GM18873 (cell line): ENCODE measurements at regions not wholly inside any gene's neighbourhood (a gene's known extent, or its start where the extent isn't known, plus 50 kb on each side); places are given as distances from the start of the nearest gene placed in this dataset.

ENCODE experiments used
- ATAC-seq: cut with Tn5 transposase; IDR thresholded peaks from one replicate; pipeline ENCODE4 v1.9.1; 2021; ENCODE audit warnings: mild to moderate bottlenecking, moderate library complexity, moderate number of reproducible peaks; ENCODE audit not compliant: unreplicated experiment, low FRiP score

DNA sequence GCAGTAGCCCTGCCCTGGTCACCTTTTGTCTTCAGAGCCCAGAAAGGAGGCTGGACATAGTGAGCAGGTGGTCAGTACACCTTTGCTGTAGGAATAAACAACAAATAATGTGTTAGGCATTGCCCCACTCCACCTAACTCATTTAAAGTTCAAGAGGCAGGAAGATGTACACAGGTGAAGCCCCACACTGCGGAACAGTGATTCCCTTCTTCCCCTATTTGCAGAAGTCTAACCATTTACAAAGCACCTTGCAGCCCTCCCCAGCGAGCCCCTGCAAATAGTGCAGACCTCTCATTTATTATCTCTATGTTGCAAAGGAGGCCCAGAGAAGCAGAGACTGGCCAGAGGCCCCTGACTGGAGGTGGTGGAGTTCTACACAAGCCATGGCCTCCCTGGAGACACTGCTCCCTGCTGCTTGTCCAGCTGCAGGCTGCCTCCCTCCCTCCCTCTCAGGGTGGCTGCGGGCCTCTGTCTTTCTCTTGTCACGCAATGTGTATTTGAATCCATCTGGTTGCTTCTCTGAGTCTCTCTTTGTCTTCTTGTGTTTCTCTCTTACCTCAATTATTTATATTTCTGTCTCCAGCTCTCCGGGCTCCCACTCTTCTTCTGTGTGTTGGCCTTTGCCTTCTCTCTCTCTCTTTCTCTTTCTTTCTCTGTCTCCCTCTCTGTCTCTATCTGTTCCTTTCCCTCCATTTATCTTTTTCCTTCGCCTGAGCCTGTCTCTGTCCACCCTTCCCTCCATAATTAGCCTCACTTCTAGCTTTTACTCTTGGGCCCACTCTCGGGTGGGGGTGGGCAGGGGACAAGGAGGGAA is 59.1 kb upstream of the PRDM11 start:
- no peak for ATAC-seq

DNA sequence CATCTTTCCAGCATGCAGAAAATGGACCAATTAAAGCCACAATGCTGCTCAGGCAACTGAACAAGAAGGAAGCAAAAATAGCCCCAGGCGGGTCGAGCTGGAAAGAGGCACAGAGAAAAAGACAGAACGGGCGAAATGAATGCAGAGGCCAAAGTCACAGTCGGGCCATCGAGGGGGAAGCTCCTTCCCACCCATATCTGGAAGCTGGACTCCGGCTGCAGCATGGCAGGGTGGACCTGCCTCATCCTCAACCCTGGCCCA is 58.6 kb upstream of the PRDM11 start:
- ATAC-seq, result no peak

DNA sequence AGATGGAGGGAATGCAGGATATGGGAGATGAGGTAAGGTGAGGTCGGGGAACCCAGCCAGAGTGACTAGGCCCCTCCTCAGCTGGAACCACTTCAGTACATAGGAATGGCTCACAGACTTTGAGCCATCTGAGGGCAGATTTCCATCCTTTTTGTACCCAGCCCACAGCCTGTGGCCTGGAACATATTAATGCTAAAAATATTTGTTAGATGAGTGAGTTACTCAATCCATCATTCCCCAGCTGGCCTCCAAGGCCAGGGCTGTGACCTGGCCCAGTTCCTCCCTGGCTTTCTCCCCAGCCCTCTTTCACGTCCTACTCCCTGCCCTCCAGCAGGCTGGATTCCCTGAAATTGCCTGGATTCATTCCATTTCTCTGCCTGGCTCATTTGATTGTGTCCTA is 57.2 kb upstream of the PRDM11 start:
- ATAC-seq, result no peak

DNA sequence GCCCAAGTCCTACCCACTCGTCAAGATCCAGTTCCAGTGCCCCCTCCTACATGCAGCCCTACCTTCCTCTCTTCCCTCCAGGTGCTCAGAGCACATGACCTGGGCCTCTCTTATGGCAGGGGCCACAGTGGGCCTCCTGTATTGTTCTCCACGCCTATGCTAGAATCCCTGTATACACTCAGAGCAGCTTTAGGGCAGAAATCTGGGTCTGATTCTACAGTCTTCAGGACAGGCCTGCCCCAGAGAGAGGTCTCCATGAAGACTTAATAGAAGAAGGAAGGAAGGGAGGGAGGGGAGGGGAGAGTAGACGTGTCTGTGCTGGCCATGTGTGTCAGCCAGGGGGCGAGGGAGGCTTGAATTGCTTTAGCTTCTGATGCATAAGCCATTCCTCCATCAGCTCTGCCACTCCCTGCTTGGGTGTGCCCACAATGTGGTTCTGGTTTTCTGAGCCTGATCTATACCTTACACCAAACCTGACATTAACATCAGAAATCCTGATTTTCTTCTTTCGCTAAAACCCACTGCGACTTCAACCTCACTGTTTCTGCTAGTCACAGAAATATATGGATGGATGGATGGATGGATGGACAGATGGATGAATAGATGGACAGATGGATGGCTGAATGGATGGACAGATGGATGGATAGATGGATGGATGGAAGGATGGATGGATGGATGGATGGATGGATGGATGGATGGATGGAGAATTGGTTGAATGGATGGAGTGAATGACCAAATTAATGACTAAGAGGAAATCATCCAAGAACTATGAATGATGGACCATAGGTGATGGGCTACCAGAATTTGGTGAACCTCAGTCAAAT is 56.6 kb upstream of the PRDM11 start:
- no peak for ATAC-seq

DNA sequence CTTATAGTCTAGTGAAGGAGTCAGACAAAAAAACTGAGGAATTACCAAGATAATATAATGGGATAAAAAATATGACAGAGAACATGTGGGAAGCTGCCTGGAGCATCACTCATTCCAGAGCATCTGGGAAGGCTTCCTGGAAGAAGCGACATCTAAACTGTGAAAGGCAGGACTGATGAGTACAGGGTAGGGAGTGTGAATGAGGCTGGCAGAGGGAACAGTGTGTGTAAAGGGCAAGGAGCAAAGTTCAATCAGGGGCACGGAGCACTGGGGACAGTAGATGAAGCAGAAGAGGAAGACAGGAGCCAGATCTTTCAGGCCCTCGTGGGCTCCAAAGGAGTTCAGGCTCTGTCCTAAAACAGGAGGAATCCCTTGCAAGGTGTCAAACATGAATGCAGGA is 55.8 kb upstream of the PRDM11 start:
- no peak for ATAC-seq

DNA sequence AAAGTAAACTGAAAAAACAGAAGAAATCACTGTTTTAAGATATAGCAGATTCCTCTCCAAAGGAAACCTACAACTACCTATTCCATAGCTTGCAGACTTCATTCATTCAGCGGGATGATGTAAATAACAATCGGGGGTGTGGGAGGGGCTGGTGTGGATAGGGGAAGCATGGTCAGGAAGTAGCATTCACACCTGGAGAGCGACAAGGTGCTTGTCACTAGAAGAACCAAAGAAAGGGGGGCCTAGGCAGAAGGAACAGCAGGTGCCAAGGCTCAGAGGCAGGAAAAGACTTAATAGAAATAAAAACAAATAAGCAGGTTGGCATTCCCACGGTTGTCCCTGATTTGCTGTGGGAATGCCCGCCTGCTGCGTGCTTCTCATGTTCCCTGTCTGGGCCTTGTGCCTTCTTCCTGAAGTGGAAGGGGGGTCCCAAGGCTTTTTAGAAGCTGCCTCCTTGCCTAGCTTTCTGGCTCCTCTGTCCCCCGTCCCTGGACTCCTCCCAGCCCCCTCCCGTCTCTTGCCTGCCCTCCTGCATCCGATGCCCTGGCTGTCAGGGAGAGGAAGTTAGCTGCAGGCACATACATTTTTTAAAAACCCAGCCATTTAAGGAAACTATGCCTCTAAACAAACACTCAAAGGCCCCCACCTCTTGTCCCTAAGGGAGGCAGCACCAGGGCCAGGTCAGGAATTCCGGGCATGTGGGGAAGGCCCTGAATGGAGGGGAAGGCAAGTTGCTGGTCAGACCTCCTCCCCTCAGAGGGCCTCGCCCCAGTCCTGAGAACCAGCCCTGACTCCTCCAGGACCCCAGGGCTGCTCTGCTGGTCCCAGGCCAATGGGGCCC is 54.7 kb upstream of the PRDM11 start:
- no peak for ATAC-seq

DNA sequence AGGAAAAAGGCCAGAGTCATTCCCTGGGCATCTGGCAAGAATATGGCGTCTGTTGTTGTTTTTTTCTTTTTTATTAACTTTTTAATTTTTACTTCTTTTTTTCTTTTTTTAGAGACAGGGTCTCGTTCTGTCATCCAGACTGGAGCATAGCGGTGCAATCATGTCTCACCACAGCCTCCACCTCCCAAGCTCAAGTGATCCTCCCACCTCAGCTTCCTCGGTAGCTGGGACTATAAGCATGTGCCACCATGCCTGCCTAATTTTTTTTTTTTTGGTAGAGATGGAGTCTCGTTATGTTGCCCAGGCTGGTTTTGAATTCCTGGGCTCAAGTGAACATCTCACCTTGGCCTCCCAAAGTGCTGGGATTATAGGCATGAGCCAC is 54.0 kb upstream of the PRDM11 start:
- no peak for ATAC-seq

DNA sequence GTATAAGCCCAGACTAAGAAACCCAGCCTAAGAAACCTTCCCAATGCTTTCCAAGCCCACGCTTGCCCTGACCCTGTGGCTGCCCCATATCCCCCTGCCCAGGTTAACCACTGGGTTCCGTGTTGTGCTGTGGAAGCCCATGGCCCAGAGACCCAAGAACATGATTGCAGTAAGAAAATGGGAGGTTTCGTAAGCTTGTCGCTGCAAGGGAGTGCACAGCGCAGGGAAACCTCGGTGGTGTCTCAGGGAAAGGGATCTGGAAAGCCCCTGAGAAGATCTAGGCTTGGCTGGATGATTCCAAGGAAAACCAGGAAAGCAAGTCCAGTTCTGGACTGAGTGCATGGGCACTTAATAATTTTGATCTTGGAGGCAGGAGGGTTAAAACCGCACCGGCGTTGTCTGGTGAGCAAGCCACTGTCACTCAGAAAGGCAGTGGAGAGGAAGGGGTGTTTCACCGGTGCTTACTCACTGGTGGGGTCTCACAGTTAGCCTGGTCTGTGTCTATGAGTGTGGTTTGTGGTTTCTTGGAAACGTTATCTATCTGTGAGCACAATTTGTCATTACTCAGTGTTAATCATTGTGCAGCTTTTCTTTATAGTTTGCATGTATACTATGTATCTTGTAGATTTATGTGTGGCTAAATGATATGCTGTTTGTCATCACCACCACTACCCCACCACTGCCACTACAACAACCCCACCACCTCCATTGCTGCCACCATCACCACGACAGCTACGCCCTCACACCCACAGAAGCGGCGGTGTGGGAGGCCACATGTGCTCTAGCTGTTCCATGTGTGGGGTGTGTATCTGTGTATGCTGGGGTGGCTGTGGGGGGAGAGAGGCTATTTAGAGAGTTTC is 53.3 kb upstream of the PRDM11 start:
- ATAC-seq, result no peak

DNA sequence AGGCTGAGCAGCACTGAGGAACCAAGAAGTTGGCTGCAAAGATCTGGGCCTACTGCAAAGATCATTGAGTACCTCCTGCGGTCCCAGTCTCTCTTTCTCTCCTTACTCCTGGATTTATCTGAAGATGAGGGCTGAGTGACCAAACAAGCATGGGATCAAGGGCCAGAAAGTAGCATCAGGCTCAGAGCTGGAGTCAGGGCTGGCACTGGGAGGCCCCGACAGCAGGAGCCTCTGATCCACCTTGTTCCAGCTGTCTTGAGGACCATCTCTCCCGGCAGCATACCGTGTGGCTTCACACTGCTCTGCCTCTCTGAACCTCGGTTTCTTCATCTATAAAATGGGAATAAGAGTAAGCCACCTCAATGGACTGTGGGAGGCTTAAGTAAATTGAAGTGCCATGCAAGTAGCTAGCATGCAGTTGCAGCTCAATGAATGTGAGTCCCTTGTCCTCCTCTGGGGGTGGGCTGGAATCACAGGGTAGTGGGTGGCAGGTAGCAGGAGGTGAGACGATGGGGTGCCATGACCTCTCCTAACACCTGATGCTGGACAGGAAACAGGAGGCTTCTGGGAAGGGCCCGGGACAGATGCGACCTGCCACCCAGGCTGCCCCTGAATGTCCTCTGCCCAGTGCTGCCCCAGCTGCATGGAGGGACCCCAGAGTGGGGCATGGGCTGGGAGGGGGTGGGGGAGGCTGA is 52.5 kb upstream of the PRDM11 start:
- ATAC-seq, result no peak

DNA sequence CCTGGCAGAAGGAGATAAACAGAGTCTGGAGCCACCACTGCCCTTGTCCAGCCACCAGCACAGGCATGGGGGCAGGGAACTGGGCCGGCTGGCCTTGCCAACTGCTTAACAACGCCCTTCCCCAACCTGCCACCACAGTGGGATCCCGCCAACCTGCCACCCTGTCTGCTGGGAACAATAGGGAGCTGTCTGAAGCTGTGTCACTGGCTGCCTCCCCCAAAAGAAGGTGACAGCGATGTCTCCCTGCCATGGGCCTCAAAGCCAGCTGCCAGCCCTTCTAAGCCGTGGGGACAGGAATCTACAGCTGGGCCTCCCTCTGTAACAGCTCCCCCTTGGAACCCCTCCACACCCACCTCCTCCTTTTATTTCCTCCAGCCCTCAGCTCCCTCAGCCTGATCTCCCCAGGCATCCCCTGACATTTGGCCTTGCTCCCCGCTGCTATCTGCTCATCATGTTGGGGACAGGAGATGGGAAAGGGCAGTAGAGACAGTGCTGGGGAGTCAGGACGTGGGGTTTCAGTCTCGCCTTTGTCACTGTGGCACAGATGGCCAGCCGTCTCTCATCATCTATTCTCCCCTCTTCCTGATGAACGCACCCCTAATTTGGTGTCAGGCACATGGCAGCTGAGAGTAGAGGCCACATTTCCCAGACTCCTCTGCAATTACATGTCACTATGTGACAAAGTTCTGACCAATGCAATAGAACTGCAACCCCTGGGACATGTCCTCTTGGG is 51.3 kb upstream of the PRDM11 start:
- ATAC-seq, result no peak

DNA sequence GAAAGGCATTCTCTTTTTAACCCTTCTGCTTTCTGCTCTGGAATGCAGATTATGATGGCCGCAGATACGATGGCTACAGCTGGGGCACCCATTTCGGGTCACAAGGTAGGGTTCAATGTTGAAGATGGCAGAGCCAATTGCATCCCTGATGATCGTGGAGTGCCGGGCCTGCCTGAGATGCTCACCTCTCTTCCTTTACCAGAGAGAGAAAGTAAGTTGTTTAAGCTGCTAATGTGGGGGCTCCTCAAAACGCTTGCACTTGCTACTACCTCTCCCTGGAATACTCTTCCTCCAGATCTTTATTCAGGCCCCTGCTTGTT is 50.8 kb upstream of the PRDM11 start:
- no peak for ATAC-seq

DNA sequence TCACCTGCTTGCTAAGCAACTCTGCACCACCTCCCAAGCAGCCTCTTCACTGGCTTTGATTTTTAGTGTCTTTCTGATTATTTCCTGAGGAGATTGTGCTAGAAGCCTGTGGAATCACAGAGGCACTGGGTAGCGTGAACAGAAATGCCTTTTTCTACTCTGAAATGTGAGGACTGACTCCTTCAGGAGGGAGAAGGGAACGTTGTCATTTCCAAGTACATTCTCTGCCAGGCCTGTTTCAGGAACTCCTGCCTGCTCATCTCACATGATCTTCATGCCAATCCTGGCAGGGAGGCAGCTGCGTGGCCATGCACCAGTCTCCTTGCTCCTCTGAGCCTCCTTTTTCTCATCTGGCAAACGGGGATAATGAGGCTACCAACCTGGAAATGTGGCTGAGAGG is 49.8 kb upstream of the PRDM11 start:
- no peak for ATAC-seq
